ENCODE measurements at regions not wholly inside any gene's neighbourhood (a gene's known extent, or its start where the extent isn't known, plus 50 kb on each side); places are given as distances from the start of the nearest gene placed in this dataset.

GRCh38 chr3:103554451-103554850 lies 1119.6 kb downstream of the ZPLD1 start:
- Histone ChIP-seq H2BK12ac (ENCODE audit: low read depth, low read length) (peak overlapping the region; percentile 71; the same call in 1 of the 2 replicates), H3K4ac (replicated peaks; ENCODE audit: insufficient read length, low read depth, low read length) (no peak overlapping the region), H2BK20ac (ENCODE audit: low read length) (no peak overlapping the region), H2BK120ac (replicated peaks; ENCODE audit: low read depth, low read length) (no peak overlapping the region), H4K91ac (replicated peaks; ENCODE audit: insufficient read length, low read length) (no peak overlapping the region), H3K56ac (replicated peaks; ENCODE audit: insufficient read length, low read depth, low read length) (no peak overlapping the region), H3K9ac (replicated peaks in 1 of 4; ENCODE audit: extremely low read depth in 1 of 4, low read depth in 3 of 4, low read length in 3 of 4) (no peak overlapping the region), H2AFZ (ENCODE audit: low read length) (peak overlapping the region; percentile 97), H4K5ac (ENCODE audit: insufficient read length, low read depth, low read length) (no peak overlapping the region), H2BK5ac (ENCODE audit: low read depth, low read length) (no peak overlapping the region), H3K27ac (ENCODE audit: low read depth, low read length) (no peak overlapping the region), H3K36me3 (ENCODE audit: control insufficient read depth in 2 of 4, insufficient read depth in 4 of 4, low read length in 3 of 4) (no peaks in the 10 kb centered on the region), H3K27me3 (replicated peaks in 1 of 4; ENCODE audit: control insufficient read depth in 3 of 4, extremely low read depth in 1 of 4, insufficient read depth in 3 of 4, low read length in 3 of 4) (no peaks in the 10 kb centered on the region), H4K20me1 (replicated peaks in 1 of 2; ENCODE audit: control insufficient read depth in 1 of 2, insufficient read depth in 2 of 2, low read length in 2 of 2) (no peaks in the 10 kb centered on the region), H4K8ac (ENCODE audit: extremely low read depth, insufficient read depth, low read length) (no peak overlapping the region), H3K79me1 (ENCODE audit: low read depth, low read length) (no peaks in the 10 kb centered on the region), H3K9me3 (ENCODE audit: insufficient read depth in 2 of 2, low read depth in 1 of 2, low read length in 1 of 2) (no peaks in the 10 kb centered on the region), H3K4me1 (replicated peaks in 1 of 4; ENCODE audit: control insufficient read depth in 3 of 4, insufficient read depth in 4 of 4, low read length in 3 of 4) (peaks cover 0 to 3% (median 1%) of the 10 kb centered on the region in 4 experiments; a peak in 2 of 7 replicates), H3K18ac (ENCODE audit: extremely low read depth, low read length) (no peak overlapping the region), H3K23me2 (ENCODE audit: low read depth, low read length) (no peaks in the 10 kb centered on the region), H3K4me2 (ENCODE audit: insufficient read depth in 1 of 2, low read depth in 2 of 2, low read length in 2 of 2) (no peak overlapping the region), H3K14ac (ENCODE audit: insufficient read length) (no peak overlapping the region), H3K4me3 (ENCODE audit: extremely low read depth in 1 of 4, insufficient read depth in 2 of 4, low read depth in 3 of 4, low read length in 4 of 4) (no peak overlapping the region), H3K79me2 (ENCODE audit: control insufficient read depth in 1 of 2, insufficient read depth in 2 of 2, low read length in 2 of 2) (no peaks in the 10 kb centered on the region), H2AK5ac (ENCODE audit: low read depth, low read length) (no peak overlapping the region), H3K23ac (ENCODE audit: insufficient read length) (no peak overlapping the region), H2BK15ac (ENCODE audit: low read length) (no peak overlapping the region)
- WGBS, 2 experiments (ENCODE audit: extremely low coverage in 1 of 2, insufficient coverage in 1 of 2, insufficient read length in 1 of 2, insufficient replicate concordance in 2 of 2, low coverage in 1 of 2, low lambda C conversion rate in 2 of 2, missing lambda C conversion rate in 1 of 2) = 76% methylated on average over 8 of the region's 8 CpGs; no CpG with 5 or more reads in 1 of the 2 experiments
- FAIRE-seq = peak; percentile 32
- ChIA-PET POLR2A (ENCODE audit: partially characterized antibody) (no interaction called here), CTCF (ENCODE audit: partially characterized antibody) (no interaction called here)
- TF ChIP-seq POLR2A (IDR thresholded peaks at IDR 0.05; ENCODE audit: control extremely low read depth in 1 of 2, low read depth in 2 of 2, low read length in 2 of 2) (no peak), CREB1 (IDR thresholded peaks at IDR 0.05) (no peak), NRF1 (IDR thresholded peaks at IDR 0.05; ENCODE audit: low read depth, low read length) (no peak), KDM5A (IDR thresholded peaks at IDR 0.05; ENCODE audit: low read length) (no peak), MAFK (IDR thresholded peaks at IDR 0.05; ENCODE audit: low read depth, low read length) (no peak), CHD2 (IDR thresholded peaks at IDR 0.05; ENCODE audit: low read length) (no peak), JUN (IDR thresholded peaks at IDR 0.05; ENCODE audit: low read depth, low read length) (no peak), RXRA (IDR thresholded peaks at IDR 0.05; ENCODE audit: insufficient read depth, low read depth, low read length) (no peak), HDAC2 (IDR thresholded peaks at IDR 0.05; ENCODE audit: borderline replicate concordance in 1 of 2, low read depth in 2 of 2, low read length in 2 of 2) (no peak), SP2 (IDR thresholded peaks at IDR 0.05; ENCODE audit: low read length) (no peak), SP4 (IDR thresholded peaks at IDR 0.05; ENCODE audit: low read length) (no peak), TAF1 (IDR thresholded peaks at IDR 0.05; ENCODE audit: low read depth, low read length) (no peak), GABPA (IDR thresholded peaks at IDR 0.05; ENCODE audit: borderline replicate concordance, insufficient read depth, low read length) (no peak)
- no peak for DNase-seq (ENCODE audit: low read depth in 1 of 2, low spot score in 2 of 2)
